HG03378 (cell line): ENCODE measurements at regions not wholly inside any gene's neighbourhood (a gene's known extent, or its start where the extent isn't known, plus 50 kb on each side); places are given as distances from the start of the nearest gene placed in this dataset.
"Not testable (repeated sequence)": the region's sequence is repeated elsewhere in the genome, so short reads cannot be mapped to it uniquely, and the experiment has no call there.

Experiments
- ATAC-seq: cut with Tn5 transposase; IDR thresholded peaks from one replicate; pipeline ENCODE4 v1.9.1; 2021; ENCODE audit warnings: mild to moderate bottlenecking, moderate library complexity; ENCODE audit not compliant: unreplicated experiment

GRCh38 chr9:38133595-38133994, 64.6 kb upstream of the SHB start:
- ATAC-seq: no peak

- no peak for ATAC-seq
Measured at GRCh38 chr9:38132956-38133355, 63.9 kb upstream of the SHB start.

- no peak for ATAC-seq
Measured at GRCh38 chr9:38131729-38132128, 62.7 kb upstream of the SHB start.

- ATAC-seq: no peak
Measured at GRCh38 chr9:38130724-38131123, 61.7 kb upstream of the SHB start.

GRCh38 chr9:38129366-38129765, 60.3 kb upstream of the SHB start:
- no peak for ATAC-seq

GRCh38 chr9:38128752-38129270, 59.8 kb upstream of the SHB start:
- ATAC-seq: no peak

GRCh38 chr9:38127271-38127839, 58.3 kb upstream of the SHB start:
- no peak for ATAC-seq

- ATAC-seq: no peak
Measured at GRCh38 chr9:38126730-38127129, 57.7 kb upstream of the SHB start.

GRCh38 chr9:38125889-38126288, 56.9 kb upstream of the SHB start:
- no peak for ATAC-seq

GRCh38 chr9:38123359-38123758, 54.3 kb upstream of the SHB start:
- ATAC-seq: not testable (repeated sequence)

- no peak for ATAC-seq
Measured at GRCh38 chr9:38120961-38121360, 51.9 kb upstream of the SHB start.

GRCh38 chr9:38119560-38120236, 50.7 kb upstream of the SHB start:
- ATAC-seq: no peak

- ATAC-seq: no peak
Measured at GRCh38 chr9:38118862-38119438, 49.9 kb upstream of the SHB start.
